Body of pancreas (tissue), 4 donors: ENCODE measurements at regions not wholly inside any gene's neighbourhood (a gene's known extent, or its start where the extent isn't known, plus 50 kb on each side); places are given as distances from the start of the nearest gene placed in this dataset.

ENCODE experiments used
- CTCF ChIP-seq, 7 experiments: fragments of 450-650 bp in 4 of 7; fragments of 200-600 bp in 3 of 7; sonication (generic) in 3 of 7; IDR thresholded peaks; one replicate each; pipeline ENCODE4 v1.5.1; 2016 to 2019; ENCODE audit warnings: antibody characterized with exemption in 7 of 7
- POLR2A ChIP-seq, 3 donors: fragments of 450-650 bp; IDR thresholded peaks; one replicate each; pipeline ENCODE4 v1.6.1; 2016; ENCODE audit warnings: antibody characterized with exemption in 3 of 3, mild to moderate bottlenecking in 2 of 3

GRCh38 chr5:126188804-126189203 is 234.4 kb upstream of the GRAMD2B start:
- TF ChIP-seq CTCF (IDR thresholded peaks at IDR 0.05) (no peak), POLR2A (IDR thresholded peaks at IDR 0.05) (no peak)
